Neural cell (in vitro differentiated cells): ENCODE measurements at regions not wholly inside any gene's neighbourhood (a gene's known extent, or its start where the extent isn't known, plus 50 kb on each side); places are given as distances from the start of the nearest gene placed in this dataset.

Experiments used
- H2AFZ ChIP-seq: fragments of 200-600, 300-800 bp; sonication (generic), shearing (Covaris generic); 2 replicates; pipeline ENCODE4 v1.6.0; 2014; ENCODE audit warnings: low read depth, mild to moderate bottlenecking, antibody characterized with exemption, low read length, moderate library complexity
- H3F3A ChIP-seq: fragments of 200-600 bp; shearing (Covaris generic); 2 replicates; pipeline ENCODE4 v1.6.1; 2016; ENCODE audit warnings: mild to moderate bottlenecking, moderate library complexity, mixed read lengths, antibody characterized with exemption, low read length; ENCODE audit not compliant: insufficient read depth, poor library complexity, severe bottlenecking
- H3K27ac ChIP-seq: fragments of 200-600, 300-800 bp; sonication (generic), shearing (Covaris generic); 2 replicates; pipeline ENCODE4 v1.5.1; 2014; ENCODE audit warnings: mild to moderate bottlenecking, low read length, moderate library complexity
- H3K27me3 ChIP-seq: fragments of 300-800, 200-600 bp; sonication (generic), shearing (Covaris generic); 2 replicates; pipeline ENCODE4 v1.6.0; 2014; ENCODE audit warnings: mild to moderate bottlenecking, low read depth, low read length, moderate library complexity; ENCODE audit not compliant: insufficient read depth
- H3K36me3 ChIP-seq: fragments of 300-800, 200-600 bp; sonication (generic), shearing (Covaris generic); 2 replicates; pipeline ENCODE4 v1.5.1; 2014; ENCODE audit warnings: mild to moderate bottlenecking, antibody characterized with exemption, low read length, moderate library complexity; ENCODE audit not compliant: insufficient read depth
- H3K4me2 ChIP-seq: fragments of 300-800, 200-600 bp; sonication (generic), shearing (Covaris generic); 2 replicates; pipeline ENCODE4 v1.6.0; 2014; ENCODE audit warnings: mild to moderate bottlenecking, low read length
- H3K4me3 ChIP-seq: fragments of 300-800, 200-600 bp; sonication (generic), shearing (Covaris generic); 2 replicates; pipeline ENCODE4 v1.5.1; 2014; ENCODE audit warnings: mild to moderate bottlenecking, low read length, moderate library complexity
- H3K79me2 ChIP-seq: fragments of 200-600 bp; shearing (Covaris generic); replicated peaks from 2 replicates; pipeline ENCODE4 v1.6.0; 2014; ENCODE audit warnings: mild to moderate bottlenecking, low read length, moderate library complexity; ENCODE audit not compliant: insufficient read depth
- H3K9ac ChIP-seq: fragments of 300-800, 200-600 bp; sonication (generic), shearing (Covaris generic); 2 replicates; pipeline ENCODE4 v1.6.1; 2016; ENCODE audit warnings: mild to moderate bottlenecking, low read length, mixed read lengths
- H3K9me2 ChIP-seq: fragments of 200-600 bp; shearing (Covaris generic); 2 replicates; pipeline ENCODE4 v1.6.1; 2016; ENCODE audit warnings: mild to moderate bottlenecking, low read length, mixed read lengths; ENCODE audit not compliant: insufficient read depth
- H3K9me3 ChIP-seq: fragments of 200-600, 300-800 bp; sonication (generic), shearing (Covaris generic); 2 replicates; pipeline ENCODE4 v1.6.1; 2016; ENCODE audit warnings: mild to moderate bottlenecking, mixed run types, low read length, moderate library complexity, mixed read lengths
- H4K20me1 ChIP-seq: fragments of 200-600 bp; shearing (Covaris generic); 2 replicates; pipeline ENCODE4 v1.6.1; 2016; ENCODE audit warnings: mild to moderate bottlenecking, mixed run types; ENCODE audit not compliant: insufficient read depth
- CTCF ChIP-seq: fragments of 450-650 bp; IDR thresholded peaks from 2 replicates; pipeline ENCODE4 v1.5.1; 2014; ENCODE audit warnings: antibody characterized with exemption, mild to moderate bottlenecking, moderate library complexity; ENCODE audit not compliant: poor library complexity, severe bottlenecking
- EP300 ChIP-seq: fragments of 450-650 bp; conservative IDR thresholded peaks from 2 replicates; pipeline ENCODE4 v1.6.1; 2014; ENCODE audit warnings: antibody characterized with exemption, mild to moderate bottlenecking, moderate library complexity; ENCODE audit not compliant: poor library complexity, severe bottlenecking
- EZH2 ChIP-seq: fragments of 200-600, 300-800 bp; shearing (Covaris generic), sonication (generic); IDR thresholded peaks from 2 replicates; pipeline ENCODE4 v1.6.1; 2014; ENCODE audit warnings: antibody characterized with exemption, low read length, borderline replicate concordance, mild to moderate bottlenecking; ENCODE audit not compliant: insufficient read depth, poor library complexity, severe bottlenecking
- MXI1 ChIP-seq: fragments of 450-650 bp; conservative IDR thresholded peaks from 2 replicates; pipeline ENCODE4 v1.6.1; 2014; ENCODE audit warnings: antibody characterized with exemption, mild to moderate bottlenecking; ENCODE audit not compliant: poor library complexity, severe bottlenecking
- POLR2AphosphoS5 ChIP-seq: IDR thresholded peaks from 2 replicates; pipeline ENCODE4 v1.6.1; 2012
- RAD21 ChIP-seq: fragments of 450-650 bp; conservative IDR thresholded peaks from 2 replicates; pipeline ENCODE4 v1.6.1; 2014; ENCODE audit warnings: antibody characterized with exemption, mild to moderate bottlenecking, moderate library complexity
- REST ChIP-seq: IDR thresholded peaks from 2 replicates; pipeline ENCODE4 v1.6.1; 2012; ENCODE audit warnings: borderline replicate concordance
- SMC3 ChIP-seq: fragments of 450-650 bp; conservative IDR thresholded peaks from 2 replicates; pipeline ENCODE4 v1.6.1; 2014; ENCODE audit warnings: antibody characterized with exemption, mild to moderate bottlenecking, moderate library complexity; ENCODE audit not compliant: poor library complexity
- TAF1 ChIP-seq: IDR thresholded peaks from 2 replicates; pipeline ENCODE4 v1.6.1; 2012; ENCODE audit warnings: low read depth

GRCh38 chr12:47356129-47356700 lies 276.5 kb upstream of the AMIGO2 start:
- no peak overlapping the region for H3K9ac ChIP-seq
- no peaks in the 10 kb centered on the region for H3K79me2 ChIP-seq
- no peaks in the 10 kb centered on the region for H3K27me3 ChIP-seq
- no peaks in the 10 kb centered on the region for H3K9me3 ChIP-seq
- no peak overlapping the region for H3K4me2 ChIP-seq
- no peaks in the 10 kb centered on the region for H4K20me1 ChIP-seq
- no peak overlapping the region for H3K27ac ChIP-seq
- TF ChIP-seq CTCF (no peak), SMC3 (no peak), EP300 (no peak), REST (no peak), TAF1 (no peak), EZH2 (no peak), POLR2AphosphoS5 (no peak)
- H2AFZ ChIP-seq = no peak overlapping the region
- H3F3A ChIP-seq = no peaks in the 10 kb centered on the region
- H3K4me3 ChIP-seq = no peak overlapping the region
- H3K9me2 ChIP-seq = no peaks in the 10 kb centered on the region
- no peaks in the 10 kb centered on the region for H3K36me3 ChIP-seq

GRCh38 chr12:47353508-47353907 lies 273.7 kb upstream of the AMIGO2 start:
- Histone ChIP-seq H3K4me2 (no peak overlapping the region), H3K9me2 (no peaks in the 10 kb centered on the region), H3K79me2 (no peaks in the 10 kb centered on the region), H3K9me3 (no peaks in the 10 kb centered on the region), H2AFZ (no peak overlapping the region), H3F3A (no peaks in the 10 kb centered on the region), H4K20me1 (no peaks in the 10 kb centered on the region), H3K36me3 (no peaks in the 10 kb centered on the region), H3K9ac (no peak overlapping the region), H3K4me3 (no peak overlapping the region), H3K27me3 (no peaks in the 10 kb centered on the region), H3K27ac (no peak overlapping the region)
- no peak for TF ChIP-seq REST
- TF ChIP-seq EZH2 = no peak
- no peak for TF ChIP-seq EP300
- TF ChIP-seq SMC3 = no peak
- TF ChIP-seq MXI1 = no peak
- no peak for TF ChIP-seq CTCF
- no peak for TF ChIP-seq RAD21
- TF ChIP-seq TAF1 = no peak
- no peak for TF ChIP-seq POLR2AphosphoS5
